Panc1 (cell line): ENCODE measurements at regions not wholly inside any gene's neighbourhood (a gene's known extent, or its start where the extent isn't known, plus 50 kb on each side); places are given as distances from the start of the nearest gene placed in this dataset.

ENCODE experiments used
- CTCF ChIP-seq: fragments of 450-650 bp; IDR thresholded peaks from 2 replicates; pipeline ENCODE4 v1.5.1; 2017; ENCODE audit warnings: mild to moderate bottlenecking
- POLR2AphosphoS5 ChIP-seq: IDR thresholded peaks from 2 replicates; pipeline ENCODE4 v1.6.1; 2012; ENCODE audit warnings: mild to moderate bottlenecking, low read depth, low read length, moderate library complexity
- REST ChIP-seq, 2 experiments: IDR thresholded peaks; 2 replicates each; pipeline ENCODE4 v1.6.1; 2011 to 2012; ENCODE audit warnings: low read depth in 2 of 2, control low read depth in 1 of 2, low read length in 1 of 2, mild to moderate bottlenecking in 1 of 2, moderate library complexity in 1 of 2; ENCODE audit not compliant: insufficient read depth in 1 of 2
- TCF7L2 ChIP-seq: IDR thresholded peaks from 2 replicates; pipeline ENCODE4 v1.6.1; 2011; ENCODE audit warnings: mild to moderate bottlenecking, low read depth, low read length, inconsistent platforms

GRCh38 chr20:36101192-36101591 lies 53.3 kb upstream of the EPB41L1 start:
- no peak for TF ChIP-seq CTCF
- TF ChIP-seq REST (IDR thresholded peaks at IDR 0.05; ENCODE audit: insufficient read depth in 1 of 2, low read depth in 2 of 2, low read length in 1 of 2) = no peak
- TF ChIP-seq POLR2AphosphoS5 = no peak
- no peak for TF ChIP-seq TCF7L2
